GM21367 (cell line): ENCODE measurements at regions not wholly inside any gene's neighbourhood (a gene's known extent, or its start where the extent isn't known, plus 50 kb on each side); places are given as distances from the start of the nearest gene placed in this dataset.
A peak's percentile ranks its signal among the peaks of the same experiment; 100 is the strongest.
"Not testable (repeated sequence)": the region's sequence is repeated elsewhere in the genome, so short reads cannot be mapped to it uniquely, and the experiment has no call there.

Experiments used
- ATAC-seq: cut with Tn5 transposase; IDR thresholded peaks from one replicate; pipeline ENCODE4 v1.9.1; 2021; ENCODE audit not compliant: unreplicated experiment

DNA sequence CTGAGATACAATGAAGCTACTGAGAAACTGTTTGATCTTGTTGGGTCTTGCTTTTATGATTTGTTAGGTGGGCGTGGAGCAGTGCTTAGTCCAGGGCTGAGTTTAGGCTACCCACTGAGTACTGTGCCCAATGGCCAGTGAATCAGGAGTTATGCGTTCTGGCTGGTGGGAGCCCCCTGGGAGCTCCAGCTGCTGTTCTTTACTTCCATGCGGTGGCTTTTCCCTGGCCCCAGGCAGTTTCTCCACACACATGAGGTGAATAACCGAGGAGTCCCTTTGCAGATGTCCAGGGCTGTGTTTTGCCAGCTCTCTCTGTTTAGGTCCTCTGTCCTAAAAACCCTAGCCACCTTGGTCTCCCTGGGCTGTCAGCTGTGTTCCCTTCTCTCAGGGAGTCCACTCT is 106.5 kb downstream of the KLF13 start:
- ATAC-seq: no peak

DNA sequence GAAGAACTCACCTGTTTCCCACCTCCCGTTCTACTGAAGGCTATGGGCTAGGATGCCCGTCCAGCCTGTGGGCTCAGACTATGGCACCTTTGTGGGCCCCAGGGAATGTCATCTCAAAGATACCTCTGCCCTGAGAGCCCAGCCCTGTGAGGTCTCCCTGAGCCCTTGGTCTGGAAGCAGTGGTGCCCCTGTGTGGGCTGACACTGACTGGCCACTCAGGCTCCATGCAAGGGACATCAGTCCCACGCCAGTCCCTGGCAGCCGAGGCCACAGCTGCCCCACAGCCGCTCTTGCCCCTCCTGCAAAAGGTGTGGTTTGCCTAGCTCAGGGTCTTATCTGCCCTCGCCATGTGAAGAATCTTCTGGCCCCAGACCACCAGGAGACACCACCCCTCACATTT is 106.9 kb downstream of the KLF13 start:
- ATAC-seq: no peak

DNA sequence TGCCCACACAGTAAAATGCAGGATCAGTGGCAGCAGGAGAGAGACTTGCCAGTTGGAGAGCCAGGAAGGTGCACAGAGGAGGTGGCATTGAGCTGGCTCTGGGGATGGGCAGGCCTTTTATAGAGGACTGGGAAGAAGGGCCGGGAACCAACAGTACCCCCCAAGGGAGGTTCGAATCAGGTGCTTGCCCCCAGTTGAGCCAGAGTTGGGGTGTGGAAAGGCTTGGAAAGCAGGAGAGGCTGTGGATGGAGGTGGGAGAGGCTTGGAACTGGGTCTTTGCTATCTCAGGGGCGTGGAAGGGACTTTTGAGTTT is 107.6 kb downstream of the KLF13 start:
- no peak for ATAC-seq

DNA sequence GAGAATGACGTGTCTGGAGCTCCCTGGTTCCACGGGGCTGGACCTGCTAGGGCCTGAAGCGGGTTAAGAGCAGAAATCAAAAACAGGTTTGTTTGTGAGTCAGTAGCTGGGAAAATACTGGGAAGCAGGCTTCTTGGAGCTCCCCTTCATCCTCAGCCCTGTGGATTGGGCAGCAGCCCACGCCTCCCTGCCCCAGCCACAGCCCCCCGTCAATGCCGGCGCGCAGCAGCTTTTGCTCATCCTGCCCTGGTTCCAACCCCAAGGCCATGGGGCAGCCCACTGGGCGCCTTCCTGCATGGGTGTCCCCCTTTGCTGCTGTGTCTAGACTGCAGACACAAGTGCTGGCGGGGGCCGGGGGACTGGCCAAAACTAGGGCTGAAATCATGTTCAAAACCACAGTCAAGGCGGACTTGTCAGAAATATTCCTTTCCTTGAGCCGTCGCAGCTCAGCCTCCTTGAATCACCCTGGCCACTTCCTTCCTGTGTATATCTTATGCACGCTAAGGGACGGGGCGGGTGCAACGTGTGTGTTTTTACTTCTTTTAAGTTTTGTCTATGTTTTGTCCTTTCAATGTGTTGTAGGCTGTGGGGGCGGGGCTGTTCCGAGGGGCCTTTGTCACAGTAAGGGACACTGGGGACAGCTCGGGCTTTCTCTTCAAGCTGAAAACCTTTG is 108.1 kb downstream of the KLF13 start:
- peak; percentile 37 for ATAC-seq

DNA sequence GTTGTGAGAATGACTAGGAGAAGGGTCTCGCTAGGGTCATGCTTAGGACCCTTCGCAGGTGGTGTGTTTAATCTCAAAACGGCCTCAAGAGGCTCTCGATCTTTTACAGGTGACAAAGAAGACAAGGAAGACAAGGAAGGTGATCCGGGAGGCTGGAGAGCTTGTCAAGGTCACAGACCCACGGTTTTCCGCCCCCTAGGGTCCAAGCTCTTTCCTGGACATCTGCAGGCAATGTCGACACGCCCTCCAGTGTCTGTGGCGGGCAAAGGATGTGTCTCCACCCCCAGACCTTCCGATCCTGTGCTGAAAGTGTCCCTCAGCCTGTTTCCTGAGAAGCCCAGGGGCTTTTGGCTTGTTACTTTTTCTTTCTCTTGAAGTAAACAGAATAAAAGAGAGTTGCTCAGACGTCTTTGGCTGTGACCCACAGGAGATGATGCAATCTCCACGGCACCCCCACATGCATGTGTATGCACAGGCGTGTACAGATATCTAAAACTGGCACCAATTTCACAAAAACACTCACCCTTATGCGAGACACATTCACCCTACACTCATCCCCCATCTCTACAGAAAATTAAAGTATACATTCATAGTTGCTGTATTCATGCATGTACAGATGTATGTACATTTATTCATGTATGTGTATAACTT is 108.8 kb downstream of the KLF13 start:
- peak; percentile 54 for ATAC-seq

DNA sequence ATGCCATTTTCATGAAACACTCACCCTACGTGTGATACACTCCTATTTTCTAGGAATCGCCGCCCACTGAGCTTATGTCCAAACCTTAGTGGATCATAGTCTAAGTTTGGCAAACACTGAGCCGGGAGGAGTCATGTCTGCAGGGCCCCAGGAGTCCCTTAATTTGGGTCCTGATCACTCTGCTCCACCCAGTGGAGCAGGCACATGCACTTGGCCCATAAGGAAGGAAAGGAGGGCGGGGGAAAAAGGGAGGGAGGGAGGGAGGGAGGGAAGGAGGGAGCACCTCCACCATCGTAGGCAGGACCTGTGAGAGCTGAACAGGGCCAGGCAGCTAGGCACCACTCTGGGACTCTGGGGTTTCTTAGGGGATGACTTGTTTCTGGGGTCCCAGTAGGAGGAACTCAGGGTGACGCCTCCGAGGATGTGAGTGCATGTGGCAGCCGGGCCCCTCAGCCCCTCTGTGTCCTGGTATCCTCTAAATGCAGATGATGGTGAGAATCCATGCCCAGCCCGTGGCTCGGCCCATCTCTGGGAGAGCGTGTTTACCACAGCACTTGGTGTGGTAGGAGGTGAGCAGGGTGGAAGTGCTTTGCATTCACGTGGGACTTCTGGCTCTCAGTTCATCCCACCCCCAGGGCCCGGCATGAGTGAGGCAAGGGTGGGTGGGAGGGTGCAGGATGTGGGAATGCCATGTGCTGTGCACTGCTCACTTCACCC is 109.4 kb downstream of the KLF13 start:
- ATAC-seq: no peak

DNA sequence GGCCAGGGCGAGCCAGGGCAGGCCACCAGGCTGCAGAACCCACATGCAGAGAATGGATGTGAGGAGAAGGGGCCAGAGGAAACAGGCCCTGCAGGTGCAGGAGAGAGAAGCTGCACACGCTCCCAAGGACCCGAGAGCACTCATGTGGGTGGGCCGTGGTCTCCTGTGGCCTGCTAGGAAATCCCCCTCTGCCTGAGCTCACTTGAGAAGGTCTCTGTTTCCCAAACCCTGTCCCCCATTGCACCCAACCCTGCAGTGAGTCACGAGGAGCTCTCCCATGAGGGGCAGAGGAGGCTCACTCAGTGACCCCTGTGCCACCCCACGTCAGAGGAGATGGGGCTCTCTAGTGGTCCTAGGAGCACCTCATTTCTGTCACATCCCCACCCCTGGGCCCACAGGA is 111.1 kb downstream of the KLF13 start:
- no peak for ATAC-seq

DNA sequence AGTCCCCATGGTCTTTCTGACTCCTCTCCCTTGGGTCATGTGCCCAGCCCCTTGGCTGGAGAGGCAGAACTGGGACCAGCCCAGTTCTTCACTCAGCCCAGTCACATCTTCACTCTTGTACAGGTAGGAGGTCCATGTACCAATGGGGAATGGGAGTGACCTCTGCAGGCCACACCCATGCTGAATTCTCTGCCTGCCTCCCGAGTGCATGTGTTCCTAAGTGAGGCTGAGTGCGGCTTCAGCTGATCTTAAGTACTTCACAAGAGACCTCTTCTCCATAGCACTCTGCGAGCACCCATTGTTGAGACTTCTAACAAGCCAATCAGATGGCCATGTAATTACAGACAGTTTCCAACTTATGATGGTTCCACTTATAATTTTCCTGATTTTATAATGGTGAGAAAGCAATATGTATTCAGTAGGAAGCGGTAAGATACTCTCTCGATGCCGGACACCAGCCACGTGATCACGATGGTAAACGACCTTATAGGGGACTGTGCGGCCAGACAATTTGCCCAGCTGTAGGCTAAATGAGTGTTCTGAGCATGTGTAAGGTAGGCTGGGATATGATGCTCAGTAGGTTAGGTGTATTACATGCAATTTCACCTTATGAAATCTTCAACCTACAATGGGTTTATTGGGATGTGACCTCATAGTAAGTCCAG is 112.1 kb downstream of the KLF13 start:
- no peak for ATAC-seq

DNA sequence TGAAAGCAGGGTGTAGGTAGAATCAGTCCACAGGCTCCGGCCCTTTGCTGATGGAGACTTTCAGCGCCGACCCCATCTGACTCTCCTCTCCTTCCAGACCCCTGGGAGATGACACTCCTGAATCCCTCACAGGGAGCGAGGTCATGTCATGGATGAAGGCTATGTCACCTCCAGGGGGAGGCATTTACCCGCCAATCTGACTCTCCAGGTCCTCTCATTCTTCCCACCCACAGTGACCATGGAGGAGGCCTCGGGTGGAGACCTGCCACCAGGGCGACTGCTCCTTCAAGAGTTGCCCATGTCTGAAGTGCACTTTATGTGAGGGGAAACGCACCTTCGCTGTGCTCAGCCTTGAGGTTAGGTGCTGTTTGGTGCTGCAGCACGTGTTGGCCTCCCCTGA is 112.7 kb downstream of the KLF13 start:
- no peak for ATAC-seq

DNA sequence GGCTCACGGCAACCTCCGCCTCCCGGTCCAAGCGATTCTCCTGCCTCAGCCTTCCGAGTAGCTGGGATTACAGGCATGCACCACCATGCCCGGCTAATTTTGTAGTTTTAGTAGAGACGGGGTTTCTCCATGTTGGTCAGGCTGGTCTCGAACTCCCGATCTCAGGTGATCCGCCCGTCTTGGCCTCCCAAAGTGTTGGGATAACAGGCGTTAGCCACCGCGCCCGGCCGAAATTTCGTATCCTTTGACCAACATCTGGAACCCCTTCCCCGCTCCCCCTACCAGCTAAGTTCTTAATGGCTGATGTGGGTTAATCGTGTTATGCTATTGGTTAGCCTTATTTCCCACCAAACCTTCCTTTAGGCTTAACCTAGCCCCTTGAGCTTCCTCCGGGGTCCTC is 113.6 kb downstream of the KLF13 start:
- not testable (repeated sequence) for ATAC-seq

DNA sequence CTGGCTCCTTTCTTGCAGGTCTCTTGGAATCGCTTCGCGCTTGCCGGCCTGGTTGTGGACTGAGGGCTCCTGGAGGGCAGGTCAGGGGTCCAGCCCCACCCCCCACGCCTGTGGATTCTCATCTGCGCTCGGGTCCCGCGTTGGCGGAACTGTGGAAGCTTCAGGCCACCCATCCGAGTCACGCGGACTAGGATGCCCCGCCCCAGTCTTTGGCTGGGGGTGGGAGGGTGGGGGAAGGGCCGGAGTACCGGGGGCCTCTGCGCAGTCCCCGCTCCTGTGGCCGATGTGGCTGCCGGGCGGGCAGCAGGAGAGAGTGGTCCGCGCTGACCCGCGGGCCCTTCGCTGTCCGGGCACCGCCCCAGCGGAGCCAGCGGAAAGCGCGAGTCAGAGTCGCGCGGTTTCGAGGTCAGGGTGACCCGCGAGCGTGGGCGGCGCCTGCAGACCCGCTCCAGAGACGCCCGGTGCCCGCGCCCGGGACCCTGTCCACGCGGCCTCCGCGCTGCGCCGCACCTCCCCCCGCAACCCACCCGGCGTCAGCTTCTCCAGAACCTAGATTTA is 114.2 kb downstream of the KLF13 start:
- no peak for ATAC-seq

DNA sequence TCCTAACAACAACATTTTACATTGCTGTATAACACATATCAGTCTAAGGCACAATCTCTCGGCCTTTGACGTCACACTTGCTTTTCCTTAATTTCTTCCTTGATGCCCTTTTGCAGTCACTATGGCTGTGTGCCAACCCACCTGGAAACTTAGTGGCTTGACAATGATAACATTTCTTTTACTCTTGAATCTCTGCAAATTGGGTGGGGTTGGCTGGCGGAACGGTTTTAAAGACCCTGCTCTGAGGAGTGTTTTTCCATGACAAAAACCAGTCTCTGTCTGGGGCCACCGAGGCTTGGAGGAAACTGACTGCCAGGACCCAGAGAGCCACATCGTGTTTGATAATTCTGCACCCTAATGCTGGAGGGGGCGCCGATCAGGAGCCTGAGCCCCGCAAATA is 115.6 kb downstream of the KLF13 start:
- ATAC-seq: no peak

DNA sequence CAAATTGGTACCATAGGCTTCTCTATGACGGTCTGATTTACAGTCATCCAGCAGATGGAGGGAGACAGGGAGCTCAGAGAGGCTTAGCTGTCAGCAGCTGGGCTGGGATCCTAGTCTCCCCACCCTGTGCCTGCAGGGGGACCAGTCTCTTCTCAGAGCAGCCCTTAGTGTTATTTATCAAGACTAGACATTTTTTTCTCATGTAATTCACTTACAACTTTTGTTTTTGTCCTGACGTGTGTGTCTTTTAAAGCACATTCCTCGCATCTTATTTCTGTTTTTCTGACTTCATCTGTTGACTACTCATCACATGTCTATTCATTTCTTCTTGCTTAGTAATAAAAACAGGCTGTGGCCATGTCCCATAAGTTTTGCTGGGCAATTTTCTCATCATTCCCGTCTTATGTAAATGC is 116.1 kb downstream of the KLF13 start:
- ATAC-seq: no peak

DNA sequence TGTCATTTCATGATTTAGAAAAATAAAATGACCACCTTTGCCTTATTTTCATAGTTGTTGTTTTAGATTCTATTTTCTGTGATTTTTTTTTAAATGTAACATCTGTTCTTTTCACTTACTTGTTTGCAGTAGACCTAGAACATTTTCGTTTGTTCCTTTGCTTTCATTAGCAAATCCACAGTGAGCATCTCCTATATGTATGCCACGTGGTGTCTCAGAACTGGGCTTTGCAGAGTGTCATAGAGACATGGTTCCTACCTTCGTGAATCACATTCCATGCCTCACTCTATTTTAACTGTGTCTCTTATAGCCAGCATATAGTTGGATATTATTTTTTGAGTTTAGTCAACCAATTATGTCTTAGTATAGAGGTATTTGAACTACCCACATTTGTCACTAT is 118.2 kb downstream of the KLF13 start:
- no peak for ATAC-seq

DNA sequence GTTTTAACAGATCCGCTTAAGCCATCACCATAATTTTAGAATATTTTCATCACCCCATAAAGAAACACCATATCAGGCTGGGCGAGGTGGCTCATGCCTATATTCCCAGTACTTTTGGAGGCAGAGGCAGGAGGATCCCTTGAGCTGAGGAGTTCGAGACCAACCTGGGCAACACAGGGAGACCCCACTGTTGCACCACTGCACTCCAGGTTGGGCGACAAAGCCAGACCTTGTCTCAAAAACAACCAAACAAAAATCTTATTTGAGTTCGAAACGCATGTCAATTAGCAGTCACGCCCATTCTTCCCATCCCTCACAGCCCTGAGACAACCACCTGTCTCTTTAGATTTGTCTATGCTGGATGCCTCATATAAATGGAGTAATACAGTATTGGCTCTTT is 119.9 kb downstream of the KLF13 start:
- no peak for ATAC-seq

DNA sequence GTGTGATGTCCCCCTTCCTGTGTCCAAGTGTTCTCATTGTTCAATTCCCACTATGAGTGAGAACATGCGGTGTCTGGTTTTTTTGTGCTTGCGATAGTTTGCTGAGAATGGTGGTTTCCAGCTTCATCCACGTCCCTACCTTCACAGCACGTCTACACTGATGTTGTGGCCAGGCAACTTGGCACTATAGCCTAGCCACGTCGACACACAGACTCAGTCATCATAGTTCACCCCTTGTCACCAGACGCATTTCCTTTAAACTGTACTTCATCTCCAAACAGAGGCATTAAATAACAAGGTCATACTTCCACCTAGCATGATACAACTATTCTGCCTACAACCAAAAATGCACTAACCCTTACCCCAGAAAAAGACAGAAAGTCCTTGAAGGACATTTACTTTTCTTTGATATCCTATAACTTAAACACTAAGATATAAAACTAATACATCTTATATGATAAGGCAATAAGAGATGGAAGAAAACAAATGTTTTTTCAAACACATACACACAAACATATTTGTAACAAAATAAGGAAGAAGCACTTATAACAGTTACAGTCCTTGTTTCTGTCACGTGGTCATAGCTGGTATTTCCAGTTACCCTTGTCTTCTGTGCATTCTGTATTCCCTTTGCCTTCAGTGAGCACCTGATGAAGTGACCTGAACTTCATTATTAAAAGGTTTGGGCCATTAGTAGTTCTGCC is 121.4 kb downstream of the KLF13 start:
- ATAC-seq: no peak

DNA sequence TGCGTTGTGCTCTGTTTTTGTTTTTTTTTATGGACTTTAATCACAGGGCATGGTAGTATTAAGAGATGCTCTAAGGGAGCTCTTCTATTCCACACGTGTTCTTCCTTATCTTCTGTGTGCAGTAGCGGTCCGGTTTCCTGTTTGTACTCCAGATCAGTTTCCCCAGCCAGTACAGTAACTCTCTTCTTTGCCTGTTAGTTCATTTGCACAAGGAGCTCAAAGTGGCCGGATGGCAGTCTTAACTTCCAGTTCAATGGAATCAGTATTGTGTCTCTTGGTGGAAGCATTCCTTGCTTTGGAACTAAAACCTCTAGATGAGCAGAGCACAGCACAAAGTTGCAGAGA is 122.0 kb downstream of the KLF13 start:
- ATAC-seq: no peak

DNA sequence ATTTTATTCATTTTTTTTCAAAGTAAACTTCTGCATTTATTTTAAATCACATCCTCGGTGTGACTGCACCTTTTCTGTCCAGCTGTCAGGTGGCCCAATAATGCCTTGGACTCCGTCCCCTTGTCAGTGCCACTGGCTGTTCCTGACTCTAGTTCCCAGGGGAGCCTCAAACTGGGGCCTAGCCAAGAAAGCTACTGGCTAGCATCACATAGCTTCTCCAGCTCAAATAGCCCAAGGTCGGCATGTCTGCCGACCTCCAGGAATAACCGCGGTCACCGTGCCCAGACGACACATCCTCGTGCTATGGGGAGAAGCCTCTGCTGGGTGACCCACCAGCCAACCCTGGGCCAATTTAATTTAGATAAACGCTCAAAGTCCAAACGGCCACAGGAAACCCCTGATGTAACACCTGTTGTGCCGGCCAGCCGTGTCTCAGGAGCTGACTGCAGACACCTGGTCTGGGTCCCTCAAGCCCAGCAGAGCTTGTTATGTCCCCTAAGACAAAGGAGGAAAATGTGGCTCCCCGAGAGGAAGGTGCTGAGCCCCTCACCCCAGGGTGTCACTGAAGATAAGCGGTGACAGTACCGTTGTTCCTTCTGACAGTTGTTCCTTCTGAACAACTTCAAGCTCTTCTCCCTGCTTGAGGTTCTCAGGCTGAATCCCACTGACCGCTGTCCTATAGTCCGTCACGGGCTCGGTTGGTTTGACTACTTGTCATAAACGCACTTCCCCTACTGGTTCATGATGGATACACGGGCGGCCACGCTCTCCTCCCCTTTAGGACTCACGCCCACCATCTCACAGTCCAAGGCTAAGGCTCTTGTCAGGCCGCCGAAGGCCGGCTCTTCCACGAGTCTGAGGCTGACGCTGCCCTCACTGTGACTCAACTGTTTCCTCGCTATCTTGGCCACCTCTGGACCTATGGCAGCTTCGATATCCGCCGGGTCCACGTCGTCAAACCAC is 126.2 kb downstream of the KLF13 start:
- no peak for ATAC-seq

DNA sequence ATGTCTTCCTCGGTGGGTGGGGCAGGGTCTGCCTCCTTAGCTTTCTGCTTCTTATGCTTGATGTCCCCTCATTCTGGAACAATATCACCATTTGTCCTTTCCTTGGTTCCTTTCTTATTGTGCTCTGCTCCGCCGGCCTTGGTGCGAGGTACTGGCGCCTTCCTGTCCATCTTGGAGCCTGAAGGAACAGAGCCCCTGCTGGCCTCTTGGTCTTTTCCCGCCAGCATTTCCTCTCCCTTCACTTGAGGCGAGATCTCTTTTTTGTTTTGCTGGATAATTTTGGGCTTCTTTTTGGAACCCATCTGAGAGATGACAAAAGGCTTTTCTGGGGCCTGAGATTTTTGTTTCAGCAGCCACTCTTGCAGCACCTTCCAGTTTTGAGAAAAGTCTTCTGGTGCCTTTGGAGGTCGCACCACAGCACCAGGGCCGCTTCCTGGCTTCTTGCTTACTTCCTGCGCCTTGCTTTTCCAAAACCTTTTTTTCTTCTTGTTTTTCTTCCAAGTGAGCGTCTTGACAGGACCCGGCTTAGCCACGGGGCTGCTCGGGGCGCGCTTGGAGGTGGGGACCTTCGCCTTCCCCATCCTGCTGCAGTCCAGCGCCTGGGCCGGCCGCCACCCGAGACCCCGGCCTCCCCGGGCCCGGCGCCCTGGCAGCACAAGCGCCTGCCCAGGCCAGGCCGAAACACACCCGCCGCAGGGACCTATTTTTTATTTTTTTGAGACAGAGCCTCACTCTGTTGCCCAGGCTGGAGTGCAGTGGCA is 127.1 kb downstream of the KLF13 start:
- no peak for ATAC-seq
